Endothelial cell of umbilical vein (primary cell): ENCODE measurements at regions not wholly inside any gene's neighbourhood (a gene's known extent, or its start where the extent isn't known, plus 50 kb on each side); places are given as distances from the start of the nearest gene placed in this dataset.

Source experiments
- CTCF ChIP-seq, 2 donors: IDR thresholded peaks; 1 replicate in 1 of 2; 2 replicates in 1 of 2; pipeline ENCODE4 v1.5.1; 2011; ENCODE audit warnings: low read length in 2 of 2, mild to moderate bottlenecking in 2 of 2, moderate library complexity in 2 of 2, control low read depth in 1 of 2, inconsistent platforms in 1 of 2, low read depth in 1 of 2; ENCODE audit not compliant: insufficient read depth in 1 of 2; ENCODE audit errors: extremely low read depth in 1 of 2
- EZH2 ChIP-seq: IDR thresholded peaks from 2 replicates; pipeline ENCODE4 v1.6.1; 2012; ENCODE audit warnings: borderline replicate concordance, low read depth, mild to moderate bottlenecking, moderate library complexity, low read length, inconsistent platforms; ENCODE audit not compliant: severe bottlenecking
- GATA2 ChIP-seq: IDR thresholded peaks from 2 replicates; pipeline ENCODE4 v1.7.0; 2011; ENCODE audit warnings: low read depth, mild to moderate bottlenecking, moderate library complexity, mixed read lengths, low read length; ENCODE audit not compliant: insufficient read length, insufficient read depth
- MAX ChIP-seq: IDR thresholded peaks from 2 replicates; pipeline ENCODE4 v1.6.1; 2011; ENCODE audit not compliant: insufficient read depth, insufficient read length
- POLR2A ChIP-seq: IDR thresholded peaks from 2 replicates; pipeline ENCODE4 v1.6.1; 2012; ENCODE audit warnings: low read depth, mild to moderate bottlenecking, control low read depth, low read length
- POLR2AphosphoS5 ChIP-seq: IDR thresholded peaks from 2 replicates; pipeline ENCODE4 v1.6.1; 2012; ENCODE audit warnings: low read depth, mild to moderate bottlenecking, control low read depth, low read length, moderate library complexity; ENCODE audit not compliant: insufficient read depth

- TF ChIP-seq POLR2A (no peak), CTCF (IDR thresholded peaks at IDR 0.05; ENCODE audit: extremely low read depth in 1 of 2, insufficient read depth in 1 of 2, low read depth in 1 of 2, low read length in 2 of 2) (no peak), POLR2AphosphoS5 (no peak), GATA2 (no peak), EZH2 (no peak), MAX (no peak)
Observed at GRCh38 chr10:121268363-121268762, 329.9 kb downstream of the FGFR2 start.
